HG03025 (cell line): ENCODE measurements at regions not wholly inside any gene's neighbourhood (a gene's known extent, or its start where the extent isn't known, plus 50 kb on each side); places are given as distances from the start of the nearest gene placed in this dataset.
"Not testable (repeated sequence)": the region's sequence is repeated elsewhere in the genome, so short reads cannot be mapped to it uniquely, and the experiment has no call there.

Experiments used
- ATAC-seq: cut with Tn5 transposase; IDR thresholded peaks from one replicate; pipeline ENCODE4 v1.9.1; 2021; ENCODE audit warnings: mild to moderate bottlenecking, moderate library complexity; ENCODE audit not compliant: unreplicated experiment, low FRiP score

GRCh38 chr5:124954784-124955183, 208.3 kb upstream of the ZNF608 start:
- ATAC-seq, result no peak

GRCh38 chr5:124956471-124957029, 210.1 kb upstream of the ZNF608 start:
- no peak for ATAC-seq

GRCh38 chr5:124957063-124957462, 210.6 kb upstream of the ZNF608 start:
- ATAC-seq, result no peak

- ATAC-seq, result no peak
Measured at GRCh38 chr5:124960266-124960665, 213.8 kb upstream of the ZNF608 start.

- no peak for ATAC-seq
Measured at GRCh38 chr5:124961521-124961920, 215.1 kb upstream of the ZNF608 start.

- ATAC-seq, result no peak
Measured at GRCh38 chr5:124962111-124962510, 215.7 kb upstream of the ZNF608 start.

- no peak for ATAC-seq
Measured at GRCh38 chr5:124962735-124963134, 216.3 kb upstream of the ZNF608 start.

- no peak for ATAC-seq
Measured at GRCh38 chr5:124963236-124963919, 216.9 kb upstream of the ZNF608 start.

- not testable (repeated sequence) for ATAC-seq
Measured at GRCh38 chr5:124966741-124967140, 220.3 kb upstream of the ZNF608 start.

GRCh38 chr5:124970381-124970780, 223.9 kb upstream of the ZNF608 start:
- ATAC-seq, result not testable (repeated sequence)

GRCh38 chr5:124972703-124973102, 226.3 kb upstream of the ZNF608 start:
- ATAC-seq, result no peak

- ATAC-seq, result no peak
Measured at GRCh38 chr5:124973661-124974060, 227.2 kb upstream of the ZNF608 start.

GRCh38 chr5:124976086-124976485, 229.6 kb upstream of the ZNF608 start:
- no peak for ATAC-seq

- ATAC-seq, result no peak
Measured at GRCh38 chr5:124979251-124979650, 232.8 kb upstream of the ZNF608 start.

GRCh38 chr5:124980163-124980941, 233.9 kb upstream of the ZNF608 start:
- ATAC-seq, result peak; percentile 93

- ATAC-seq, result no peak
Measured at GRCh38 chr5:124981901-124982300, 235.5 kb upstream of the ZNF608 start.

GRCh38 chr5:124986170-124986569, 239.7 kb upstream of the ZNF608 start:
- ATAC-seq, result no peak

GRCh38 chr5:124986667-124987066, 240.2 kb upstream of the ZNF608 start:
- ATAC-seq, result no peak

GRCh38 chr5:124987786-124988185, 241.3 kb upstream of the ZNF608 start:
- ATAC-seq, result not testable (repeated sequence)

- ATAC-seq, result no peak
Measured at GRCh38 chr5:124990723-124991122, 244.3 kb upstream of the ZNF608 start.

GRCh38 chr5:124995421-124995820, 249.0 kb upstream of the ZNF608 start:
- no peak for ATAC-seq
